Glomerular endothelial cell (primary cell): ENCODE measurements at regions not wholly inside any gene's neighbourhood (a gene's known extent, or its start where the extent isn't known, plus 50 kb on each side); places are given as distances from the start of the nearest gene placed in this dataset.

Source experiments
- DNase-seq: peaks from one replicate; pipeline ENCODE4 v3.0.0-alpha.2; 2011; ENCODE audit warnings: low read depth, low spot score; ENCODE audit errors: extremely low read depth

- no peak for DNase-seq
Measured at GRCh38 chr1:14294006-14294405, 304.5 kb upstream of the KAZN start.

- no peak for DNase-seq
Measured at GRCh38 chr1:14294860-14295536, 303.5 kb upstream of the KAZN start.

- DNase-seq = no peak
Measured at GRCh38 chr1:14296795-14297194, 301.7 kb upstream of the KAZN start.

GRCh38 chr1:14297356-14297755 lies 301.1 kb upstream of the KAZN start:
- DNase-seq = no peak

- DNase-seq = no peak
Measured at GRCh38 chr1:14298806-14299205, 299.7 kb upstream of the KAZN start.

GRCh38 chr1:14300991-14301703 lies 297.3 kb upstream of the KAZN start:
- DNase-seq = no peak

GRCh38 chr1:14301704-14302024 lies 296.8 kb upstream of the KAZN start:
- DNase-seq = no peak

GRCh38 chr1:14302025-14302424 lies 296.5 kb upstream of the KAZN start:
- no peak for DNase-seq

GRCh38 chr1:14303011-14303410 lies 295.5 kb upstream of the KAZN start:
- DNase-seq = no peak

- DNase-seq = no peak
Measured at GRCh38 chr1:14304381-14304865, 294.1 kb upstream of the KAZN start.

- DNase-seq = no peak
Measured at GRCh38 chr1:14308460-14308859, 290.0 kb upstream of the KAZN start.

GRCh38 chr1:14309984-14310383 lies 288.5 kb upstream of the KAZN start:
- no peak for DNase-seq

- no peak for DNase-seq
Measured at GRCh38 chr1:14310476-14310875, 288.0 kb upstream of the KAZN start.

- DNase-seq = no peak
Measured at GRCh38 chr1:14313731-14314431, 284.6 kb upstream of the KAZN start.

- DNase-seq = no peak
Measured at GRCh38 chr1:14318830-14319229, 279.7 kb upstream of the KAZN start.

- no peak for DNase-seq
Measured at GRCh38 chr1:14320518-14320917, 278.0 kb upstream of the KAZN start.

GRCh38 chr1:14320986-14321385 lies 277.5 kb upstream of the KAZN start:
- no peak for DNase-seq

- DNase-seq = no peak
Measured at GRCh38 chr1:14321422-14321821, 277.1 kb upstream of the KAZN start.

GRCh38 chr1:14323568-14324247 lies 274.8 kb upstream of the KAZN start:
- no peak for DNase-seq

- DNase-seq = no peak
Measured at GRCh38 chr1:14324248-14324630, 274.2 kb upstream of the KAZN start.

GRCh38 chr1:14326857-14327256 lies 271.6 kb upstream of the KAZN start:
- no peak for DNase-seq
